Upper lobe of left lung (tissue), 6 donors: ENCODE measurements at regions not wholly inside any gene's neighbourhood (a gene's known extent, or its start where the extent isn't known, plus 50 kb on each side); places are given as distances from the start of the nearest gene placed in this dataset.

Source experiments
- ATAC-seq, 2 donors: fragments of 200-7000 bp; cut with Tn5 transposase; one replicate each; pipeline ENCODE4 v1.9.1; 2022; ENCODE audit warnings: mild to moderate bottlenecking in 2 of 2, moderate library complexity in 2 of 2; ENCODE audit not compliant: low FRiP score in 2 of 2
- DNase-seq, 2 donors: peaks; one replicate each; pipeline ENCODE4 v3.0.0-alpha.2; 2019 to 2020
- H3K27ac ChIP-seq, 4 donors: fragments of 200-600 bp; sonication (generic); one replicate each; pipeline ENCODE4 v1.5.1; 2016 to 2019
- H3K27me3 ChIP-seq, 4 donors: fragments of 200-600 bp; sonication (generic); one replicate each; pipeline ENCODE4 v1.5.1; 2017 to 2019
- H3K36me3 ChIP-seq, 4 donors: fragments of 200-600 bp; sonication (generic); one replicate each; pipeline ENCODE4 v1.5.1; 2016 to 2019
- H3K4me1 ChIP-seq, 4 donors: fragments of 200-600 bp; sonication (generic); one replicate each; pipeline ENCODE4 v1.5.1; 2018 to 2019
- H3K4me3 ChIP-seq, 4 donors: fragments of 200-600 bp; sonication (generic); one replicate each; pipeline ENCODE4 v1.5.1; 2017 to 2019; ENCODE audit warnings: mild to moderate bottlenecking in 2 of 4, moderate library complexity in 1 of 4
- H3K9me3 ChIP-seq, 4 donors: fragments of 200-600 bp; sonication (generic); one replicate each; pipeline ENCODE4 v1.5.1; 2018 to 2019
- CTCF ChIP-seq, 6 experiments: fragments of 450-650 bp in 4 of 6; fragments of 200-600 bp in 2 of 6; sonication (generic) in 2 of 6; IDR thresholded peaks; one replicate each; pipeline ENCODE4 v1.5.1; 2016 to 2019; ENCODE audit warnings: antibody characterized with exemption in 6 of 6
- EP300 ChIP-seq, 4 donors: sonication (generic); formaldehyde crosslinking; IDR thresholded peaks; one replicate each; pipeline ENCODE4 v1.5.1; 2017; ENCODE audit warnings: antibody characterized with exemption in 4 of 4, control low read depth in 2 of 4
- POLR2A ChIP-seq, 4 donors: fragments of 450-650 bp; IDR thresholded peaks; one replicate each; pipeline ENCODE4 v1.5.1; 2016 to 2017; ENCODE audit warnings: antibody characterized with exemption in 4 of 4, mild to moderate bottlenecking in 2 of 4
- POLR2AphosphoS5 ChIP-seq, 2 donors: sonication (generic); formaldehyde crosslinking; IDR thresholded peaks; one replicate each; pipeline ENCODE4 v1.5.1; 2017; ENCODE audit warnings: antibody characterized with exemption in 2 of 2
- WGBS, 2 donors: methylation state at CpG; one replicate each; pipeline ENCODE4 v1.1.5; 2017 to 2018; 5-methylcytosine and 5-hydroxymethylcytosine counted together
- donor health status: DM: no; HTN: no; CAD: no; lungs with moderate emphysema.
- donor health status: DM: no; HTN: yes; CAD: no; lungs with severe emphysema.

GRCh38 chr15:93319121-93319814 lies 230.3 kb upstream of the RGMA start:
- DNase-seq (no peak), ATAC-seq (no peak)
- no peaks in the 10 kb centered on the region for H3K9me3 ChIP-seq
- no peak overlapping the region for H3K4me3 ChIP-seq
- H3K36me3 ChIP-seq, result no peaks in the 10 kb centered on the region
- WGBS, 2 donors, result 90 to 97% methylated on average over 9 to 19 of the region's 19 CpGs
- TF ChIP-seq EP300 (IDR thresholded peaks at IDR 0.05), result no peak
- TF ChIP-seq CTCF (IDR thresholded peaks at IDR 0.05), result no peak
- no peak for TF ChIP-seq POLR2A (IDR thresholded peaks at IDR 0.05)
- no peak for TF ChIP-seq POLR2AphosphoS5 (IDR thresholded peaks at IDR 0.05)
- H3K4me1 ChIP-seq, result peaks cover 0 to 6% (median 0%) of the 10 kb centered on the region in 4 donors
- no peaks in the 10 kb centered on the region for H3K27me3 ChIP-seq
- no peak overlapping the region for H3K27ac ChIP-seq

- no peak for ATAC-seq
- TF ChIP-seq POLR2A (IDR thresholded peaks at IDR 0.05) (no peak), EP300 (IDR thresholded peaks at IDR 0.05) (no peak), CTCF (IDR thresholded peaks at IDR 0.05) (no peak), POLR2AphosphoS5 (IDR thresholded peaks at IDR 0.05) (no peak)
These were observed 228.8 kb upstream of the RGMA start for GRCh38 chr15:93317772-93318171.

GRCh38 chr15:93314245-93314644 lies 225.2 kb upstream of the RGMA start:
- no peaks in the 10 kb centered on the region for H3K36me3 ChIP-seq
- no peaks in the 10 kb centered on the region for H3K4me1 ChIP-seq
- TF ChIP-seq POLR2AphosphoS5 (IDR thresholded peaks at IDR 0.05), result no peak
- TF ChIP-seq CTCF (IDR thresholded peaks at IDR 0.05), result no peak
- TF ChIP-seq POLR2A (IDR thresholded peaks at IDR 0.05), result no peak
- no peak for TF ChIP-seq EP300 (IDR thresholded peaks at IDR 0.05)
- no peak overlapping the region for H3K4me3 ChIP-seq
- no peaks in the 10 kb centered on the region for H3K27me3 ChIP-seq
- WGBS, 2 donors, result 84 to 89% methylated on average over 5 of the region's 5 CpGs
- DNase-seq (no peak), ATAC-seq (peak in 1 of 2 donors; percentile 45)
- no peak overlapping the region for H3K27ac ChIP-seq
- no peaks in the 10 kb centered on the region for H3K9me3 ChIP-seq

More at GRCh38 chr15:93317772-93318171, 228.8 kb upstream of the RGMA start:
- Histone ChIP-seq H3K9me3 (no peaks in the 10 kb centered on the region), H3K4me3 (no peak overlapping the region), H3K4me1 (peaks cover 0 to 6% (median 0%) of the 10 kb centered on the region in 4 donors), H3K36me3 (no peaks in the 10 kb centered on the region), H3K27ac (no peak overlapping the region), H3K27me3 (no peaks in the 10 kb centered on the region)
- no peak for DNase-seq
- 84 to 92% methylated on average over 4 of the region's 4 CpGs for WGBS, 2 donors

- H3K27ac ChIP-seq, result no peak overlapping the region
- no peaks in the 10 kb centered on the region for H3K27me3 ChIP-seq
- WGBS, 2 donors, result 67 to 75% methylated on average over 7 of the region's 7 CpGs
- no peaks in the 10 kb centered on the region for H3K4me1 ChIP-seq
- DNase-seq (no peak), ATAC-seq (no peak)
- H3K4me3 ChIP-seq, result no peak overlapping the region
- no peak for TF ChIP-seq POLR2A (IDR thresholded peaks at IDR 0.05)
- TF ChIP-seq POLR2AphosphoS5 (IDR thresholded peaks at IDR 0.05), result no peak
- TF ChIP-seq EP300 (IDR thresholded peaks at IDR 0.05), result no peak
- no peak for TF ChIP-seq CTCF (IDR thresholded peaks at IDR 0.05)
- no peaks in the 10 kb centered on the region for H3K9me3 ChIP-seq
- H3K36me3 ChIP-seq, result no peaks in the 10 kb centered on the region
These were observed 224.0 kb upstream of the RGMA start for GRCh38 chr15:93312891-93313486.

- H3K4me3 ChIP-seq, result no peak overlapping the region
- H3K9me3 ChIP-seq, result no peaks in the 10 kb centered on the region
- WGBS, 2 donors, result 77 to 87% methylated on average over 11 of the region's 11 CpGs
- DNase-seq, result no peak
- TF ChIP-seq CTCF (IDR thresholded peaks at IDR 0.05) (no peak), POLR2AphosphoS5 (IDR thresholded peaks at IDR 0.05) (no peak), EP300 (IDR thresholded peaks at IDR 0.05) (no peak), POLR2A (IDR thresholded peaks at IDR 0.05) (no peak)
- H3K4me1 ChIP-seq, result no peaks in the 10 kb centered on the region
- H3K27me3 ChIP-seq, result no peaks in the 10 kb centered on the region
- no peaks in the 10 kb centered on the region for H3K36me3 ChIP-seq
- ATAC-seq, result no peak
- H3K27ac ChIP-seq, result no peak overlapping the region
These were observed 222.6 kb upstream of the RGMA start for GRCh38 chr15:93311620-93312019.
